RPMI7951 (cell line): ENCODE measurements at regions not wholly inside any gene's neighbourhood (a gene's known extent, or its start where the extent isn't known, plus 50 kb on each side); places are given as distances from the start of the nearest gene placed in this dataset.

Experiments
- DNase-seq: peaks from one replicate; pipeline ENCODE4 v3.0.0-alpha.2; 2012; ENCODE audit warnings: low read depth

DNA sequence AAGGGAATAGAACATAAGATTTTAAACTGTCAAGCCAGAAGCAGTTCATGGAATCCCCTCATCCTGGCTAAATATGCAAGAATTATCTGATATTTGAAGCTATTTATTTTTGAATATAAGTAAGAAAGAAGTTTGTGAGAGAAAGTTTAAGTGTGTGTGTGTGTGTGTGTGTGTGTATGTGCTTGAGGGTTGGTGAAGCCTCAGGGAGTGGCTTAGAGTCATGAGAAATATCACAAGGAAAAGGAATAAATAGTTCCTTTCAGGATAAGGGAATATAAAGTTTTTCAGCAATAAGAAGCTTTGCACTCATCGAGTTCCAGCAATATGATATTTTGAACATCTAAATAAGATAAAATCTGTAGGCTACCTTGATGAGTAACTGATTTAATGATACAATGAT, 359.6 kb downstream of the MEIS1 start:
- DNase-seq = no peak

DNA sequence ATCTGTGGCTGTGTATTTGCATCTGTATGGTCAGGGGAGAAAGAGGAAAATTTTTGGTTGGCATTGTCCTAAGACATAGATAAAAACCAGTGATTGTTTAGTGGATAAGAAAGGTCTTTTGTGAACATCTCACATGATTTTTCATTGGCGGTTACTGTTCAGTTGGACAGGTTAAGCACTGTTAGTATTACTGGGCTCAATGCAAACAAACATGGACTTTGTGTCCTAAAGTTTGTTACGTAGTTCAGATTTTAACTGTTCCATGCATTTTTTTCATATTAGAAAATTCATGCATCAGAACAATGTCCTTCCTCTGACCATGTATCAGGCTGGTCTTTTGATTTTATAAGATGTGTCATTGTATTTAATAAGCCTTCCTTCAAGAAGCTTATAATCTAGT, 368.0 kb downstream of the MEIS1 start:
- no peak for DNase-seq

DNA sequence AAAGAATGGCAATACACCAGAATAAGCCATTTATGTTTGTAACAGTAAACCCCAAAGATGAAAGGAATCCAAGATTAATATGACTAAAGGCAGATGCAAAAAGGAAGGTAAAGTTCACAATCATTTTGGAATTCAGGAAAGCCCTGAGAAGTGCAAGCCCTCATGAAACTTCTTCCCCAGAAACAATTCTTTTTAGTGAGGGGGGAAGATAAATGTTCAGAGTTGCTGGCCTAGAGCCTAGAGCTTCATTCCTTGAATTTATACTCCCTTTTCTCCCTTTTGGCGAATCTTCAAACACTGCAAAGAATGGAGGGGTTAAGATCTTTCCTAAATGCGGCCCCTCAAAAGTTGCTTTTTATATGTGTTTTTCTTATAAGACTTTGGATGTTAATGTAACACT, 368.8 kb downstream of the MEIS1 start:
- no peak for DNase-seq

DNA sequence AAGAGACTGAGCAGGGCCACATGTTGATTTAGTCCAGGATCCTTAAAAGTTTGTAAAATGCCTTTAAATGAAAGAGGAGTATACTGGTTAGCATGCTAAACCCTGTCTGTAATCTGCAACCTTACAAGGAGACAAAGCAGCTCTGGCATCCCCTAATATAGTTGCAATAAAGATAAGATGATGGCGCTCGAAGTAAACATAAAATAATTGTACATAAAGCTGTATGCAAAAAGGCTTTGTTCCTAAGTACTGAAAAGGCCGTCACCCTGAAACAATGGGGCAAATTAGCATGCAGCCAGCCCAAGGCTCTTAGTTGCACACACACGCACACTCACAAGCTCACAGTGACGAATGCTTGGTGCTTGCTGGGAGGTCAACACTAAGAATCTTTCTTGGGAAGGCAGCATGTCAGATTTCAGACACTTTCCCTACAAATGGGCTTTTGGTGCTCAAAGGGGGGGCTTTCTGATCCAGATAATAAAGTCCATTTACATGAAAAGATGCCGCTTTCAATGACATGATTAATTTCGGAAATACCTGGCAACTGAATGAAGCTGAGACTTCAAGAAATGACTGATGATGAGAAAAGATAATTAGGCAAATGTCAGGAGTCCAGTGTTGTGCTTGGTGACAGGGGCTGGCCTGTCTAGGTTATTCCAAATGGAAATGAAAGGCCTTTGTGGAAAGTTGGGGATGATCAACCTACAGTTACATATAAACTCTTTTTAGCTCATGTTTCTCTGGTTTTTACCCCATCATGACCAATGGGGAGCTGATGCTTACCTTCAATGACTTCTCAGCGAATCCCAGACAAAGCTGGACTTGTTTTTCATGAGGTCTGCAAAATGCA, 370.3 kb downstream of the MEIS1 start:
- DNase-seq = no peak

DNA sequence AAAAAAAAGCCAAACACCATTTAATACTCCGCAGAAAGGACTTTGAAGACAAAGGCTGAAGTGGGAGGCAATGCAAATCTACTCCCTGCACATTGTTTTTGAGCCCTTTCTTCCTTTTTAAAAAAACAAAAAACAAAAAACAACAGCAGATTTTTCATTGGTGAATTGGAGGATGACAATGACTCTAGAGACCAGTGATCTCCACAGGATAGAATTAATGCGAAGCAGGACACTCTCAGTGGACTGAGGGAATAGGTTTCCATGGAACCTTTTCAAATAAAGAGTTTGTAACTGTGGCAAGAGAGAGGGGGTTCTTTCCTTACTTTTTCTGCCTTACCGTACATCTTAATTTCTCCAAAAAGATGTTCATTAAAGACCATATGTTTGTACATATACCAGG, 371.0 kb downstream of the MEIS1 start:
- no peak for DNase-seq

DNA sequence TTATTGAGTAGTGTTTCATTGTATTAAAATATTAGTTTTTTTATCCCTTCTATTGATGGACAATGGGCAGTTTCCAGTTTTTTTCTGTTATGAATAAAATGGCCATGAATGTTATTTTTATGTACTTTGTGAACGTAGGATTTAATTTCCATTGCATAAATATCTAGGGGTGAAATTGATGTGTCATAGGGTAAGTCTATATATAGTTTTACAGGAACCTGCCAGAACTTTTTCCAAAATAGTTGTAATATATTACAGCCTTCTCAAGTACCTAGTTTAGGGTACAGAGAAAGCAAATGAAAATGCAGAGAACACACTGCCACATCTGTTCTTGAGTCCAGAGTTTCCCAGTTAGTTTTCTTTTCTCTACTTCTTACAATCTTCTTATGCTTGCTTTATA, 378.6 kb downstream of the MEIS1 start:
- no peak for DNase-seq

DNA sequence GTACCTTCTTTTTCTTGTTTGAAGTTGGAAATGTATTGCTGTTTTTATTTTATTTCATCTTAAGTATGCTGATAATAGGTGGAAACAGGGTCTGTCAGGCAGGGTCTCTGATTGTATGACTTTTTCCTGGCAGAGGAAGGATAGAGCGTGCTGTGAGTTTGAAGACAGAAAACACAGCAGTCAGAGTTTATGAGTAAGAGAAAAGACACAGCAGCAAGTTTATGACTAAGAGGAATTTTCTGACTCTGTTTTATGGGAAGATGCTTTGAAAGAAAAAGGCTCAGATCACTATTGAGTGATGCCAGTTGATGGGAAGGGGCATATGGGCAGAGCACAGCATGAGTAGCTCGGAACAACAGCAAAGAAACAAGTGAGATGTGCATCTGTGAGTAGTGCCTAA, 379.1 kb downstream of the MEIS1 start:
- no peak for DNase-seq

DNA sequence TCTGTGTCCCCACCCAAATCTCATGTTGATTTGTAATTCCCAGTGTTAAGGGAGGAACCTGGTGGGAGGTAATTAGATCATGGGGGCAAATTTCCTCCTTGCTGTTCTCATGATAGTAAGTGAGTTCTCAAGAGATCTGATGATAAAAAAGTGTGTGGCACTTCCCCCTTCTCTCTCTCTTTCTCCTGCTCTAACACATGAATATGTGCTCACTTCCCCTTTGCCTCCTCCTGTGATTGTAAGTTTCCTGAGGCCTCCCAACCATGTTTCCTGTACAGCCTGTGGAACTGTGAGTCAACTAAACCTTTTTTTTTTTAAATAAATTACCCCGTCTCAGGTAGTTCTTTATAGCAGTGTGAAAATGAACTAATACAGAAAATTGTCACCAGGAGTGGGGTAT, 380.0 kb downstream of the MEIS1 start:
- no peak for DNase-seq

DNA sequence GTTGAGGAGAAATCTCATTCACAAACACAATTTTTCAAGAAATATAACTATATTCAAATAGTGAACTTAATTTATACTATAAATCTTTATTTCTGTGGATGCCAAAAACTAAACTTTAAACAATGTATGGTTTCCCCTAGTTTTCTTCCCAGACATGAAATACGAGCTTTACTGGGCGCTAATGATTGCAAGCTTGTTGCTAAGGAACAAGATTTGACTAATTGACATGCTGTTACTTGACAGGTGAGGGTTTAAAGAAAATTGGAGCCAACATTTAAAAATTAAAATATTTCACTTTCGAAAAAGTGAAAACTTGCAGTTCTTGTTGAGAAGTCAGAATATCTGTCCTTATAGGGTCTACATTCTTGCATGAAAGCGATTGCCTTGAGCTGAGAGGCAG, 381.0 kb downstream of the MEIS1 start:
- no peak for DNase-seq

DNA sequence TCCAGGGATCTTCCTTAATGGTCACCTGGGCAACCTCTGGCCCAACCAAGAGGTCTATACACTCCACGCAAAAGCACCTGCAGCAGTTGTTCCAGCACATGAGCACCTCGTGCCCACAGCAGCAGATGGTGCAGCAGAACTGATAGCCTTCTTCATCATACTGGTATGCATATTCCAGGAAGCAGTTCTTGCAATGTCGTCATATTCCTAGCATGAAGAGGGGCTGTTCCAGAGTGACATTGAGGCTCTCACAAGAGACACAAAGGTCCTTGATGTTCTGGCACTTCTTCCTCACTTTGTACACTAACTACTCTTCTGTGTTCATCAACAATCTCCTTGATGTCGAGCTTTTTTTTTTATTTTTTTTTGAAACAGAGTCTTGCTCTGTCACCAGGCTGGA, 386.2 kb downstream of the MEIS1 start:
- DNase-seq = no peak

DNA sequence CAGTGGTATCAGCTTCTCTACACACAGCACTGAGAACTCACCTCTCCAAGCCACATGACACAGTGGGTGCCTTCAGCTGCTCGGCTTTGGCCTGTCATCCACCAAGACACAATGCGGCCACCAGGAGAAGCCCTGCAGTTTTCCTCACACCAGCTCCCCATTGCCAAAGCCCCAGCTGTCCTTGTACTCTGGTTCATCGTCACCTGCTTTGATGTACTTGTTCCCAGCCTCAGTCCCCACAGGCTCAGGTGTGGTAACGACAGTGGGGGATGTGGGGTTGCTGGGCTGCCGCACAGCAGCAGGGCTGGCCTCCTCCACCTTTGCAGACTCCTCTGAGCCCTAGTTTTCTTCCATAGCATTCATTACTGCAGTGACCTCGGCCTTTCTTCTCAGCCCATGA, 387.3 kb downstream of the MEIS1 start:
- no peak for DNase-seq

DNA sequence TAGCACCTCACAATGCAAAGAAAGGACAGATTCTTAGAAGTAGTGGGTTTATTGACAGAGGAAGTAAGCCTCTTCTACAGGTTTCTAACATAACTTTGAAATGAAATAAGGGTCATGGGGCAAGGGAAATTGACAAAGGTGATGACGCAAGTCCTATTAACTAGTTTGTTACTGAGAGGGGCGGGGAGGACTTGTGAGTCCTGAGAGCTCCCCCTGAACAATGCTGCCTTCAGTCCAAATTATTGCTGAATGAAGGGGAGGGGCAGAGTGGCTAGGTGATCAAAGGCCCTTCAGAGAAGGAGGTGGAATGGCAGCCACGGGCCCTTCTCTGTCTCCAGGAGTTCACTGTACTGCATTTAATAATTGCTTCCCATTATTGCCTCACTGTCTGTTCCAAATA, 390.0 kb downstream of the MEIS1 start:
- DNase-seq = no peak

DNA sequence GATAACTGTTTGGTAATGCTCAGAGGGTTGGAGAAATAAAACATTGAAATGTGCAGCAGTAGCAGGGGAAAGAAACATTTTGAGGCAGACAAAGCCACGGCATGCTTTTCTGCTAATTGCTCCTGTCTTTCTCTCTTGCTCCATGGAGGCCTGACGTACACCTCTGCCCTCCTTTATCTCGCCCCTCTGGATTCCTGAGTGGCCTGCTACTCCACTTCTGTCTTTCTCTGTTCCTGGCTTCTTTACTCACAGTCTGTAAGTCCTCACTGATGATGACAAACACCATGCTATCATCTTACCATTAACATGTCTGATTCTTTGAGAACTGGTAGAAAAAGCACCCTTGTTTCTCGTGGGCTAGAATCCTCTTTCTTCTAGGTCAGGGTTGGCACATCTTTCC, 392.9 kb downstream of the MEIS1 start:
- no peak for DNase-seq

DNA sequence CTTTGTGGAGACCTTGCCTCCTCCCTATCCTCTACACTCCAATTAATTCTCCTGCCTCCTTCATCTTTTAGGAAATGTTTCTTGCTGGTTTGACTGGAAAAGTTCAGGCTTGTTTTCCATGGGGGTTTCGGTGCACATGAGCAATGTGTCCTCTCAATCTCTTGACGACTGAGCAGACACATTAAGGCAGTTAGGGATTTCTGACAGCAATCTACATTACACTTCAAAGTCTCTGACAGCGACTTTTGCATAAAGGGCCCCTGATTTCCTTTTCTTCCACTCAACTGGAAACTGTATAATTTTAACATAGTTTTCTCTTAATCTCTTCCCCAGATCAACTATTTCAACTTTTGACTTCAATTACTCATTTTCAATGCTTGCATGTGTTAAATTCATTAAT, 394.0 kb downstream of the MEIS1 start:
- DNase-seq = no peak

DNA sequence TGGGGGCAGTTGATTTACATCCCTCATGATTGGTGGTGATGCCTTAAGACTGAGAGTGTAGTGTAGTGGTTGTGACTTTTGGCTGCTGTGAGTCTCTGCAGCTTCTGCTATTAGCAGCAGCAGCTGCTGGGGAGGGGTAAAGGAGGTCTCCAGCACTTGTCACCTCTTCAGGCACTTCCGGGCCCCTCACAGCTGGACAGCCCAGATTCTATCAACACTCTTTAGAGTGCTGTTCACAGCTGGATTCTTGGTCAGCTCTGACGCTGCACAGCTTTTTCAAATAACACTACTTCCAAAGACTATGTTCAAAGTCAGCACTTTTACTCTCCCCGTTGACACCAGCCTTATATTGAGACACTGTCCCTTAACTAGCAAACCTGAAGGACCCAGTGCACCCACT, 396.0 kb downstream of the MEIS1 start:
- no peak for DNase-seq

DNA sequence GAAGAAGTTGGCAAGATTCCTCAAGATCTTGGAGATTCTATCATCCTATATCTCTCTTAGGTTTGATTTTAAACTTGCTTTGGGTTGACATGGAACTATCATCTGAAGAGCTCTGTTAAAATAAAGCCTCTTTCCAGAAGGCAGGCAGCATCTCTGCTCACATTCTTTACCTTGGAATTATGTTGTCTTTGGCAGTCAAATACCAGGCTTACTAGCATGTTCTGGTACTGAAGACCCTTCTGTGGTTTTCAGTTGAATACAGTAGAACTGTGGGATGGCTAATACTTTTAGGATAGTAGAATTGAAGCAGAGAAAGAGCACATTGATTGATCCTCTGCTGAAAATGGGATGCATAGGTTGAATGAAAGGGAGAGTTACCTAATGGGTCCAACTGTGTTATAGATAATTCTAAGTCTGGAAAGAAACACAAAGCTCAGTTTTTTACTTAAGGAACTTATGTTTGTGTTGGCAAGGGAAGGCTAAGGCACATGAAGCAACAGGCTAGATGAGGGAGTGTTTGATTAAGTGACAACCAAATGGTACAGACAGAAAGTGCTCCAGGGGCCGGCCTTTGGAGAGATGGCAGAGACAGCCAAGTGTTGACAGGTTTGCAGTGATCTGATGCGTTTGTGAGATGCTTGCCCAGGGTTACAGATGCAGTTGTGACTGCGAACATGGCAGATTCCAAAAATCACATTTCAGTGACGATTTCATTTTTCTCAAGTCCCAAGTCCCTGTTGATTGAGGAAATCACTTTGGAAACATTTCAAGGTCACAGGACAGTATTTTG, 397.9 kb downstream of the MEIS1 start:
- no peak for DNase-seq

DNA sequence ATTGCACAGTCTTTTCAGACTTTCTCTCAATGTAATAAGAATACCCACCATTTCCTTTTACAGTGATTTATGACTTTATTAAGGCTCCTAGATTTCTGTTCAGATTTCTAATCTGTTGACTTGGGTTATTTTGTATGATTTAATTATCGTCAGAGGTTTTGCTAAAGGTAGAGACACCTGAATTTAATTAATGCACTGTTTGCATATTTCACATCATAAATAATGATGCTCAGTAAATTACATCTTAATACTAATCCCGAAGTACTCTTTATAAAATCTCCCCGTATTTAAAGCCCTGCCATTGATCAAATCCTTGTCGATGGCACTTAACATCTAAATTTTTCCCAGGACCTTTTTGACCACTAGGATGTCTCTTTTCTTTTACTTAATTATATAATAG, 399.9 kb downstream of the MEIS1 start:
- no peak for DNase-seq

DNA sequence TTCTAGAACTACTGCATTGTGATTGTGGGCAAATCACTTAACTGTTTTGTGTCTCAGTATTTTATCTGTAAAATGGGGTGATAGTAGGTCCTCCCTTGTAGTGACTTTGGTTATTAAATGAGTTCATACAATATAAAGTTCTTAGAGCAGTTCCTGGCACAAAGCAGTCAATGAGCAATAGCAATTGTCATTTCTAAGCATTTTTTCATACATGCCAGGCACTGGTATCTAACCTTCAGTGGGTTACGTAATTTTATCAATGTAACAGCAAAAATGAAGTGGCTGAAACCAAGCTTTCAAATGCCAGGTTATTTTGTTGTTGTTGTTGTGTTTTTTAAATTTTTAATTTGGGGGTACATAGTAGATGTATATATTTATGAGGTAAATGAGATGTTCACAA, 401.9 kb downstream of the MEIS1 start:
- no peak for DNase-seq

DNA sequence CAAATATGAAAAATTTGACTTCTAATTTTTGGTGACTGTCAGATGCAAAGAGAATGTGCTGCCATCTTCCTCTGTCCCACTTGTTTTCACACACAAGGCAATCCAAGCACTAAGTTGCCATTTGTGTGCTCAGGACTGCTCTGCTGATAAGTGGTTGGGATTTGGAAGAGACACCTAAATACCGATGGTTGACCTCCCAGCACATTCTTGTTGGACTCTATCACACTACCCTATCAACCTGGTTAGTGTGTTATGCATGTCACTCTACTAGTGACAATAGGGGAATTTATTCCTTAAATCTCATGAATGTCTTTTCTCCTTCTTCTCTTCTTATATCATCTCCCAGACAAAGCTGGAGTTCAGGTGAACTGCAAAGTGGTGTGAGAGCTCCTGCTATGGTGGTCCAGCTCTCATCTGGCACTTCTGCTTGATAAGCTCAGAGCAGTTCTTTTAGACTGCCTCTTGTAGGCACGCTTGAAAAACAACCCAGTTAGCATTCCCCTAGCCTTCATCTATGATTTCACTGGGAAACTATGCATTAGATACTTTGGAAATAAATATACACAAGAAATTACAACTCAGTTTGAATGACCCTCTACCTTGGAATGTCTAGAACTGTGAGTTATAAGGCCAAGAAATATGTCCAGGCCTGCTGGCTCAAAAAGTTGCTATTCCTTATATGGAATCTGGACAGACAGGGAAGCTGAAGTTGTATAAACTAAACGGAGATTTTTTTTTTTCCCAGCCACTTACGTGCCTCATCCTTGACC, 404.8 kb downstream of the MEIS1 start:
- DNase-seq = peak; percentile 75

DNA sequence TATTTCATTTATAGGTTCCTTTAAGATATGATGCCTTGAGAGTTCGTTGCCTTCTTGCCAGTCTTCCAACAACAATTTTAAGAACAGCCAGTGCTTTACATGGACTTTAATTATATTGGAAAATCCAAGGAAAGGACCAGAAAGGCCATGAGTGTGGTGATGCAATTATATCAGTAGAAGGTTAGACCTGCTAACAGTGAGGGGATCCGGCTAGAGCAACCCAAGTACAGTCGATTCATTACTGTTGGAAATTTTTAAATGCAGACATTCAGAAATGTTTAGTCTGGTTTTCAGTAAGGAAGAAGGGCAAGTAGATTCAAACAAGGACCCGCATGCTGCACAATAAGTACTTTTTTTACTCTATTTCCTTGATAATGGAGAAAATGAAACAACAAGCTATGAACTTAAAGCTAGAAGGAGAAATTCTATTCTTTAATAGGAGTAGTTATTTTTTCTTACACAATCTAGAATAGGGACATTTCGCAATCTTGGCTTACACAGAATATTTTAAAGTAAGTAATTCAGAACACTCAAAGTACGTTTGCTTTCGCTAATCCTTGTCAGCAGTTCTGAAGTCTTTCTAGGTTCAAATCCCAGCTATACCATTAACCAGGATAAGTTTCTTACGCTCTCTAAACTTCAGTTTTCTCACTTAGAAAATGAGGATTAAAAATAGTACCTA, 405.5 kb downstream of the MEIS1 start:
- DNase-seq = no peak

DNA sequence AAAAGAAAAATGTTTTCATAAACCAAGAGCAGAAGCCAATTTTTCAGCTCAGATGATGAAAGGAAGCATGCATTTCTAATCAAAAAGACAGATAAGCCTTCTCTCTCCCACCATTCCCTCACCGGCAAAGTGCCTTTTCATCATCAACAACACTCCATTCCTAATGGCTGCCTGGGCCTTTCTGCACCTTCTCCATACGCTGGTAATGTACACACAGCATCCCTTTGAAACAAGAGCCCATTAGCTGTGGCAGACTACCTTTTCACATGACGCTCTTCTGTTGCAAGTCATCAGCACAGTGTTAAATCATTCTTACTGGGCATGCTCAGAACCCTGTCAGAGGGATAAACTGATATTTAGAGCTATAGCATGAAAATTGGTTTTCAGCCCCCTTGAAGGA, 408.9 kb downstream of the MEIS1 start:
- no peak for DNase-seq

DNA sequence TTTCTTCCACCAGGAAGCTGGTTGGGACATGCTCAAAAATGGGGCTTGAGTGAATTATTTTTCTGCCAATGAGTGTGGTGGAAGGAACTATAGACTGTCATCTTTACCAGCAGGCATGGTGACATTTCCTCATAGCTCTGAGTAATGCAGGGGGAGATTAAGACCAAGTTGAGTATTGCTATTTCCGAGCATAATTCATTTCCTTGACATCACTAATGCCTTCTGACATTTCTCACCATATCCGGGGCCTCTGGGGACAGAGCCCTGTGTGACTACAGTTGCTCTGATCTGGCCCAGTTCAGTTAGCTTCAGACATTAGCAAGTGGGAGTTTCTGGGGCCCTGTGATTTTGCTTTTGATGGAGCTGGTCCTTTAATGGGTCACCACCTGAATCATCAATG, 410.4 kb downstream of the MEIS1 start:
- DNase-seq = no peak
